ENCODE measurements at regions not wholly inside any gene's neighbourhood (a gene's known extent, or its start where the extent isn't known, plus 50 kb on each side); places are given as distances from the start of the nearest gene placed in this dataset.
A peak's percentile ranks its signal among the peaks of the same experiment; 100 is the strongest.

- ChIA-PET POLR2A (no interaction called here), CTCF (no interaction called here)
Observed at GRCh38 chr5:123885081-123885480, 373.1 kb downstream of the CSNK1G3 start.

DNA sequence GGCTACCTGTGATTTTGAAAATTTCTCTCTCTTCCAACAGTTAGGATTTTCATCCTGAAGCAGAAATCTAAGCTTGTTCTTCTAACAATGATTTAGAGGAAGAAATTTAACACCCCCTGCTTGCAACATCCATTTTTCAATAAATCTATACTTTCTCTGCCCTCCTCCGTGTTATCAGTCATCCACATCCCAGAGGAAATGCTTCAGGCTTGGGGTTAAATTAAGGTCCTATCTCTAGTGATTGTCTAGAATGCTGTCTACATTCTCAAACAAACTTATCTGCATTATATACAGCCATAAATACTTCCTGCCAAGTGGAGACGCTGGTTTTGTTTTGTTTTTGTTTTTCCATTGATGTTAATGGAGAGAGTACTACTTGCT lies 371.0 kb downstream of the CSNK1G3 start:
- H3K27ac ChIP-seq (ENCODE audit: extremely low read depth, low read depth, low read length), result peak overlapping the region; percentile 84
- no peaks in the 10 kb centered on the region for H3K9me3 ChIP-seq (ENCODE audit: control insufficient read depth, insufficient read depth, low read depth, low read length)
- peaks cover 16% of the 10 kb centered on the region; the same call in 1 of the 2 replicates for H3K4me1 ChIP-seq (ENCODE audit: control insufficient read depth, insufficient read depth, low read length)
- ChIA-PET CTCF (interaction anchor here (0.6 to 0.9 kb wide), 3 partner anchors 55 to 1444 kb away, joined by 3 to 4 read pairs (median 4); no protein-coding TSS in a partner anchor), POLR2A (interaction anchor here (1.6 kb wide), 1 partner anchor 34 kb away, joined by 4 read pairs; no protein-coding TSS in a partner anchor)
- H3K4me3 ChIP-seq (ENCODE audit: low read depth, low read length), result peak overlapping the region; percentile 5
- H3K36me3 ChIP-seq (ENCODE audit: control insufficient read depth in 2 of 2, insufficient read depth in 1 of 2, low read length in 2 of 2), result no peaks in the 10 kb centered on the region
- no peak for TF ChIP-seq ZNF280C (tag by site-specific recombination; IDR thresholded peaks at IDR 0.05)
- no peak for TF ChIP-seq ELK4 (IDR thresholded peaks at IDR 0.05; ENCODE audit: borderline replicate concordance, low read depth, low read length)
- TF ChIP-seq YY1 (tag by site-specific recombination; IDR thresholded peaks at IDR 0.05), result no peak
- TF ChIP-seq ZNF324 (tag by site-specific recombination; IDR thresholded peaks at IDR 0.05), result no peak
- TF ChIP-seq ZNF654 (tag by site-specific recombination; IDR thresholded peaks at IDR 0.05; ENCODE audit: low read depth), result no peak
- 0 out of 2 replicates have a peak, but pooled peaks have one; percentile 6 for TF ChIP-seq KLF10 (tag by site-specific recombination; IDR thresholded peaks at IDR 0.05)
- TF ChIP-seq ZNF544 (tag by site-specific recombination; IDR thresholded peaks at IDR 0.05), result no peak
- TF ChIP-seq ZNF19 (tag by site-specific recombination; IDR thresholded peaks at IDR 0.05; ENCODE audit: low read depth), result no peak
- TF ChIP-seq WT1 (tag by site-specific recombination; IDR thresholded peaks at IDR 0.05), result 0 out of 2 replicates have a peak, but pooled peaks have one; percentile 20
- TF ChIP-seq ZNF354C (tag by site-specific recombination; IDR thresholded peaks at IDR 0.05; ENCODE audit: borderline replicate concordance, low read depth), result no peak
- peak; percentile 84 for TF ChIP-seq ZEB2 (tag by site-specific recombination; IDR thresholded peaks at IDR 0.05)
- no peak for TF ChIP-seq ZNF23 (tag by site-specific recombination; IDR thresholded peaks at IDR 0.05; ENCODE audit: borderline replicate concordance)
- TF ChIP-seq ZNF514 (tag by site-specific recombination; IDR thresholded peaks at IDR 0.05), result no peak
- TF ChIP-seq ZFP3 (tag by site-specific recombination; IDR thresholded peaks at IDR 0.05; ENCODE audit: low read depth), result no peak
- TF ChIP-seq ZNF416 (tag by site-specific recombination; IDR thresholded peaks at IDR 0.05), result no peak
- TF ChIP-seq ZNF843 (tag by site-specific recombination; IDR thresholded peaks at IDR 0.05), result peak; percentile 74; the same call in 1 of the 2 replicates
- no peak for TF ChIP-seq ZNF350 (tag by site-specific recombination; IDR thresholded peaks at IDR 0.05)
- no peak for TF ChIP-seq ZNF366 (tag by site-specific recombination; conservative IDR thresholded peaks at IDR 0.05)
- peak; percentile 65; the same call in 1 of the 2 replicates for TF ChIP-seq TRIM28 (IDR thresholded peaks at IDR 0.05; ENCODE audit: borderline replicate concordance, low read length)
- no peak for TF ChIP-seq ZIC2 (tag by site-specific recombination; IDR thresholded peaks at IDR 0.05)
- TF ChIP-seq TCF7L2 (IDR thresholded peaks at IDR 0.05; ENCODE audit: borderline replicate concordance, low read depth, low read length), result no peak
- TF ChIP-seq, protein P1, sequence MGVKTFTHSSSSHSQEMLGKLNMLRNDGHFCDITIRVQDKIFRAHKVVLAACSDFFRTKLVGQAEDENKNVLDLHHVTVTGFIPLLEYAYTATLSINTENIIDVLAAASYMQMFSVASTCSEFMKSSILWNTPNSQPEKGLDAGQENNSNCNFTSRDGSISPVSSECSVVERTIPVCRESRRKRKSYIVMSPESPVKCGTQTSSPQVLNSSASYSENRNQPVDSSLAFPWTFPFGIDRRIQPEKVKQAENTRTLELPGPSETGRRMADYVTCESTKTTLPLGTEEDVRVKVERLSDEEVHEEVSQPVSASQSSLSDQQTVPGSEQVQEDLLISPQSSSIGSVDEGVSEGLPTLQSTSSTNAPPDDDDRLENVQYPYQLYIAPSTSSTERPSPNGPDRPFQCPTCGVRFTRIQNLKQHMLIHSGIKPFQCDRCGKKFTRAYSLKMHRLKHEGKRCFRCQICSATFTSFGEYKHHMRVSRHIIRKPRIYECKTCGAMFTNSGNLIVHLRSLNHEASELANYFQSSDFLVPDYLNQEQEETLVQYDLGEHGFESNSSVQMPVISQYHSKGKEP (tag by site-specific recombination; IDR thresholded peaks at IDR 0.05), result peak; percentile 62; the same call in 1 of the 2 replicates
- TF ChIP-seq HOXC10 (CRISPR knock-in tag; IDR thresholded peaks at IDR 0.05), result no peak
- no peak for TF ChIP-seq KLF1 (tag by site-specific recombination; IDR thresholded peaks at IDR 0.05)
- TF ChIP-seq SP7 (tag by site-specific recombination; IDR thresholded peaks at IDR 0.05), result peak; percentile 18; the same call in 1 of the 2 replicates

More at GRCh38 chr5:123885081-123885480, 373.1 kb downstream of the CSNK1G3 start:
- no peaks in the 10 kb centered on the region for H3K36me3 ChIP-seq (ENCODE audit: control insufficient read depth in 2 of 2, insufficient read depth in 1 of 2, low read length in 2 of 2)
- H3K4me1 ChIP-seq (ENCODE audit: control insufficient read depth, insufficient read depth, low read length), result peaks cover 23% of the 10 kb centered on the region
- H3K4me3 ChIP-seq (ENCODE audit: low read depth, low read length), result no peak overlapping the region
- H3K27ac ChIP-seq (ENCODE audit: extremely low read depth, low read depth, low read length), result no peak overlapping the region
- no peaks in the 10 kb centered on the region for H3K9me3 ChIP-seq (ENCODE audit: control insufficient read depth, insufficient read depth, low read depth, low read length)
- TF ChIP-seq, protein P2, sequence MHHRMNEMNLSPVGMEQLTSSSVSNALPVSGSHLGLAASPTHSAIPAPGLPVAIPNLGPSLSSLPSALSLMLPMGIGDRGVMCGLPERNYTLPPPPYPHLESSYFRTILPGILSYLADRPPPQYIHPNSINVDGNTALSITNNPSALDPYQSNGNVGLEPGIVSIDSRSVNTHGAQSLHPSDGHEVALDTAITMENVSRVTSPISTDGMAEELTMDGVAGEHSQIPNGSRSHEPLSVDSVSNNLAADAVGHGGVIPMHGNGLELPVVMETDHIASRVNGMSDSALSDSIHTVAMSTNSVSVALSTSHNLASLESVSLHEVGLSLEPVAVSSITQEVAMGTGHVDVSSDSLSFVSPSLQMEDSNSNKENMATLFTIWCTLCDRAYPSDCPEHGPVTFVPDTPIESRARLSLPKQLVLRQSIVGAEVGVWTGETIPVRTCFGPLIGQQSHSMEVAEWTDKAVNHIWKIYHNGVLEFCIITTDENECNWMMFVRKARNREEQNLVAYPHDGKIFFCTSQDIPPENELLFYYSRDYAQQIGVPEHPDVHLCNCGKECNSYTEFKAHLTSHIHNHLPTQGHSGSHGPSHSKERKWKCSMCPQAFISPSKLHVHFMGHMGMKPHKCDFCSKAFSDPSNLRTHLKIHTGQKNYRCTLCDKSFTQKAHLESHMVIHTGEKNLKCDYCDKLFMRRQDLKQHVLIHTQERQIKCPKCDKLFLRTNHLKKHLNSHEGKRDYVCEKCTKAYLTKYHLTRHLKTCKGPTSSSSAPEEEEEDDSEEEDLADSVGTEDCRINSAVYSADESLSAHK (tag by site-specific recombination; IDR thresholded peaks at IDR 0.05), result peak; percentile 67; the same call in 1 of the 2 replicates
- no peak for TF ChIP-seq ZNF19 (tag by site-specific recombination; IDR thresholded peaks at IDR 0.05; ENCODE audit: low read depth)

Data from HEK293 (cell line).